HG03432 (cell line): ENCODE measurements at regions not wholly inside any gene's neighbourhood (a gene's known extent, or its start where the extent isn't known, plus 50 kb on each side); places are given as distances from the start of the nearest gene placed in this dataset.
"Not testable (repeated sequence)": the region's sequence is repeated elsewhere in the genome, so short reads cannot be mapped to it uniquely, and the experiment has no call there.

Source experiments
- ATAC-seq: cut with Tn5 transposase; IDR thresholded peaks from one replicate; pipeline ENCODE4 v1.9.1; 2021; ENCODE audit warnings: mild to moderate bottlenecking, moderate library complexity; ENCODE audit not compliant: unreplicated experiment

GRCh38 chr15:91413142-91413541 lies 313.1 kb downstream of the SV2B start:
- ATAC-seq, result no peak

- ATAC-seq, result no peak
Observed at GRCh38 chr15:91414124-91414523, 314.1 kb downstream of the SV2B start.

GRCh38 chr15:91415258-91415657 lies 315.2 kb downstream of the SV2B start:
- not testable (repeated sequence) for ATAC-seq

- no peak for ATAC-seq
Observed at GRCh38 chr15:91420689-91421088, 320.6 kb downstream of the SV2B start.

- no peak for ATAC-seq
Observed at GRCh38 chr15:91422797-91423196, 322.7 kb downstream of the SV2B start.

GRCh38 chr15:91424001-91424400 lies 323.9 kb downstream of the SV2B start:
- ATAC-seq, result no peak

GRCh38 chr15:91426412-91426811 lies 326.4 kb downstream of the SV2B start:
- ATAC-seq, result no peak

- ATAC-seq, result no peak
Observed at GRCh38 chr15:91429973-91430372, 329.9 kb downstream of the SV2B start.

- no peak for ATAC-seq
Observed at GRCh38 chr15:91431041-91431715, 331.1 kb downstream of the SV2B start.

- ATAC-seq, result no peak
Observed at GRCh38 chr15:91435113-91435512, 335.1 kb downstream of the SV2B start.

GRCh38 chr15:91444656-91445055 lies 344.6 kb downstream of the SV2B start:
- ATAC-seq, result no peak

- ATAC-seq, result no peak
Observed at GRCh38 chr15:91445695-91446228, 345.7 kb downstream of the SV2B start.

- ATAC-seq, result no peak
Observed at GRCh38 chr15:91447991-91448644, 348.1 kb downstream of the SV2B start.

GRCh38 chr15:91453376-91453775 lies 353.3 kb downstream of the SV2B start:
- ATAC-seq, result not testable (repeated sequence)

- no peak for ATAC-seq
Observed at GRCh38 chr15:91456251-91456718, 356.2 kb downstream of the SV2B start.

- ATAC-seq, result no peak
Observed at GRCh38 chr15:91456921-91457320, 356.9 kb downstream of the SV2B start.

- ATAC-seq, result no peak
Observed at GRCh38 chr15:91461377-91461776, 361.3 kb downstream of the SV2B start.

- no peak for ATAC-seq
Observed at GRCh38 chr15:91465086-91465485, 365.0 kb downstream of the SV2B start.

- no peak for ATAC-seq
Observed at GRCh38 chr15:91465696-91466095, 365.6 kb downstream of the SV2B start.

- ATAC-seq, result no peak
Observed at GRCh38 chr15:91468871-91469580, 369.0 kb downstream of the SV2B start.
